ENCODE measurements at regions not wholly inside any gene's neighbourhood (a gene's known extent, or its start where the extent isn't known, plus 50 kb on each side); places are given as distances from the start of the nearest gene placed in this dataset.

- no peak overlapping the region for H3K4me2 ChIP-seq (ENCODE audit: low read length)
- H3K27ac ChIP-seq (ENCODE audit: low read depth, low read length), result no peak overlapping the region
- H4K20me1 ChIP-seq (ENCODE audit: control insufficient read depth, insufficient read depth, low read depth, low read length), result no peaks in the 10 kb centered on the region
- TF ChIP-seq CTCF (IDR thresholded peaks at IDR 0.05; ENCODE audit: low read depth, low read length, poor library complexity, severe bottlenecking) (no peak), EZH2phosphoT487 (IDR thresholded peaks at IDR 0.05; ENCODE audit: borderline replicate concordance, low read length) (no peak)
- H3K36me3 ChIP-seq (ENCODE audit: control insufficient read depth, low read length), result no peaks in the 10 kb centered on the region
- no peak overlapping the region for H3K4me3 ChIP-seq (ENCODE audit: low read length)
- H3K4me1 ChIP-seq (ENCODE audit: control insufficient read depth, low read length), result no peaks in the 10 kb centered on the region
- no peaks in the 10 kb centered on the region for H3K9me2 ChIP-seq (replicated peaks; ENCODE audit: control insufficient read depth, low read length)
- H3F3A ChIP-seq (ENCODE audit: control insufficient read depth, insufficient read depth), result no peaks in the 10 kb centered on the region
- H3K27me3 ChIP-seq (ENCODE audit: control insufficient read depth, low read length), result peaks cover 3% of the 10 kb centered on the region; the same call in 1 of the 2 replicates
- no peaks in the 10 kb centered on the region for H3K9me3 ChIP-seq (ENCODE audit: control insufficient read depth, insufficient read depth, low read length)
- H3K79me2 ChIP-seq (ENCODE audit: control insufficient read depth, low read length), result no peaks in the 10 kb centered on the region
Observed at GRCh38 chr19:30083701-30084156, 141.7 kb downstream of the URI1 start.

GRCh38 chr19:30084390-30084819, 142.4 kb downstream of the URI1 start:
- no peaks in the 10 kb centered on the region for H3K9me2 ChIP-seq (replicated peaks; ENCODE audit: control insufficient read depth, low read length)
- no peak for TF ChIP-seq EZH2phosphoT487 (IDR thresholded peaks at IDR 0.05; ENCODE audit: borderline replicate concordance, low read length)
- TF ChIP-seq CTCF (IDR thresholded peaks at IDR 0.05; ENCODE audit: low read depth, low read length, poor library complexity, severe bottlenecking), result no peak
- H3K36me3 ChIP-seq (ENCODE audit: control insufficient read depth, low read length), result no peaks in the 10 kb centered on the region
- no peaks in the 10 kb centered on the region for H3K4me1 ChIP-seq (ENCODE audit: control insufficient read depth, low read length)
- H4K20me1 ChIP-seq (ENCODE audit: control insufficient read depth, insufficient read depth, low read depth, low read length), result no peaks in the 10 kb centered on the region
- H3K79me2 ChIP-seq (ENCODE audit: control insufficient read depth, low read length), result no peaks in the 10 kb centered on the region
- no peaks in the 10 kb centered on the region for H3F3A ChIP-seq (ENCODE audit: control insufficient read depth, insufficient read depth)
- H3K9me3 ChIP-seq (ENCODE audit: control insufficient read depth, insufficient read depth, low read length), result no peaks in the 10 kb centered on the region
- H3K4me3 ChIP-seq (ENCODE audit: low read length), result no peak overlapping the region
- no peak overlapping the region for H3K4me2 ChIP-seq (ENCODE audit: low read length)
- no peak overlapping the region for H3K27ac ChIP-seq (ENCODE audit: low read depth, low read length)
- H3K27me3 ChIP-seq (ENCODE audit: control insufficient read depth, low read length), result no peaks in the 10 kb centered on the region

GRCh38 chr19:30085394-30085793, 143.4 kb downstream of the URI1 start:
- no peaks in the 10 kb centered on the region for H3F3A ChIP-seq (ENCODE audit: control insufficient read depth, insufficient read depth)
- no peaks in the 10 kb centered on the region for H3K4me1 ChIP-seq (ENCODE audit: control insufficient read depth, low read length)
- H3K27ac ChIP-seq (ENCODE audit: low read depth, low read length), result no peak overlapping the region
- H4K20me1 ChIP-seq (ENCODE audit: control insufficient read depth, insufficient read depth, low read depth, low read length), result no peaks in the 10 kb centered on the region
- no peaks in the 10 kb centered on the region for H3K79me2 ChIP-seq (ENCODE audit: control insufficient read depth, low read length)
- no peaks in the 10 kb centered on the region for H3K27me3 ChIP-seq (ENCODE audit: control insufficient read depth, low read length)
- H3K4me3 ChIP-seq (ENCODE audit: low read length), result no peak overlapping the region
- no peak for TF ChIP-seq EZH2phosphoT487 (IDR thresholded peaks at IDR 0.05; ENCODE audit: borderline replicate concordance, low read length)
- no peak for TF ChIP-seq CTCF (IDR thresholded peaks at IDR 0.05; ENCODE audit: low read depth, low read length, poor library complexity, severe bottlenecking)
- no peaks in the 10 kb centered on the region for H3K9me2 ChIP-seq (replicated peaks; ENCODE audit: control insufficient read depth, low read length)
- H3K36me3 ChIP-seq (ENCODE audit: control insufficient read depth, low read length), result no peaks in the 10 kb centered on the region
- no peaks in the 10 kb centered on the region for H3K9me3 ChIP-seq (ENCODE audit: control insufficient read depth, insufficient read depth, low read length)
- H3K4me2 ChIP-seq (ENCODE audit: low read length), result no peak overlapping the region

All from DOHH2 (cell line).